HG03460 (cell line): ENCODE measurements at regions not wholly inside any gene's neighbourhood (a gene's known extent, or its start where the extent isn't known, plus 50 kb on each side); places are given as distances from the start of the nearest gene placed in this dataset.
"Not testable (repeated sequence)": the region's sequence is repeated elsewhere in the genome, so short reads cannot be mapped to it uniquely, and the experiment has no call there.

Source experiments
- ATAC-seq: cut with Tn5 transposase; IDR thresholded peaks from one replicate; pipeline ENCODE4 v1.9.1; 2021; ENCODE audit not compliant: unreplicated experiment

DNA sequence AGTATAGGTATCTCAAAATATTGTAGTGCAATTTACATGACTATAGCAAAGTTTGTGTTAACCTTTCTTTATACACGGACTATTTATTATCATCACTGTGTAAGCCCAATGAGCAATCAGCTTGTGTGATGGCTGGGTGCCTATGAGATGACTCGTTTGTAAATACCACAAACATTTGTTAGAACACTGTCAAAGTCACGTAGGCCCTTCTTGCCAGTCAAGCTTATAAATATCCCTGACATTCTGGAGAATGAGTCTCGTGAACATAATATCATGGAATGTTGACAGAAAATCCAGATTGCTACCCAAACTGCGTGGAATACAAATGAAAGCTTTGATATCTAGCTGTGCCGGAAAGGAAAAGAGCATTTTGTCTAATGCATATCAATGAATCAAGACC is 648.3 kb upstream of the MDGA2 start:
- no peak for ATAC-seq

DNA sequence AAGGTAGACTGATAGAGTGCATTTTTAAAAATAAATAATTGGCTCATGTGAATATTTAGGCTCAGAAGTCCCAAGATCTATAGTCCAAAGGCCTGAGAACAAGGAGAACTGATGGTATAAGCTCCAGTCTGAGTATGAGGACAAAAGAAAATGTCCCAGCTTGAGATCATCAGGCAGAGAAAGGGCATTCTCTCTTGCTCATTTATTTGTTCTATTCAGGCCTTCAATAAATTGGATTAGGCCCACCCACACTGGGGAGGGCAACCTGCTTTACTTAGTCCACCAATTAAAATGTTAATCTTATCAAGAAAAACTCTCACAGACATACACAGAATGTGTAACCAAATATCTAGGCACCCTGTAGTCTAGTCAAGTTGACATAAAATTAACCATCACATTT is 644.4 kb upstream of the MDGA2 start:
- ATAC-seq = no peak

DNA sequence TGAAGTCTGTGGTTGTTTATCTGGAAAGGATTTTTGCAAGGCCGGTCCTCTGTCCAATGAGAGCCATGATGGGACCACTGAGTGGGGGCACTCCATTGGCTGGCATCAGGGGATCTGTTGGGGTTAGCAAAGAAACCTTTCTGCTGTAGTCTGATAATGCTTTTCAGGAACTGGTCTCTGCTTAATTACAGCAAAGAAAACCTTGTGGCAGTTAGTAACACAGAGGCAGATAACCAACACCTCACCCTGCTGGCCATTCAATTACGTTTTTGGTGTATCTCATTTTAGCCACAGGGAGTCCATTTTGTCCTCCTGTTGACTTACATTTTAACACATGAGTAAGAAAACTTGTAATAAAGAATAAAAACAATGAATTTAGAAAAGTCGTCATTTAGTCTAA is 629.3 kb upstream of the MDGA2 start:
- ATAC-seq = no peak

GRCh38 chr14:48289701-48290100 is 614.3 kb upstream of the MDGA2 start:
- no peak for ATAC-seq

GRCh38 chr14:48285217-48285616 is 609.8 kb upstream of the MDGA2 start:
- ATAC-seq = not testable (repeated sequence)

- no peak for ATAC-seq
Observed at GRCh38 chr14:48275301-48275700, 599.9 kb upstream of the MDGA2 start.

- ATAC-seq = no peak
Observed at GRCh38 chr14:48274826-48275225, 599.4 kb upstream of the MDGA2 start.

DNA sequence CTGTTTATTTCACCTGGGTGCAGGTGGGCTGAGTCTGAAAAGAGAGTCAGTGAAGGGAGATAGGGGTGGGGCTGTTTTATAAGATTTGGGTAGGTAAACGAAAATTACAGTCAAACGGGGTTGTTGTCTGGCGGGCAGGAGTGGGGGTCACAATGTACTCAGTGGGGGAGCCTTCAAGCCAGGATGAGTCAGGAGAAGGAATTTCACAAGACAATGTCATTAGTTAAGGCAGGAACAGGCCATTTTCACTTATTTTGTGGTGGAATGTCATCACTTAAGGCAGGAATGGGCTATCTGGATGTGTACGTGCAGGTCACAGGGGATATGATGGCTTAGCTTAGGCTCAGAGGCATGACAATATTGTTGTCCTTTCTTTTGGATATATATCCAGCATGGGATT is 592.5 kb upstream of the MDGA2 start:
- not testable (repeated sequence) for ATAC-seq

DNA sequence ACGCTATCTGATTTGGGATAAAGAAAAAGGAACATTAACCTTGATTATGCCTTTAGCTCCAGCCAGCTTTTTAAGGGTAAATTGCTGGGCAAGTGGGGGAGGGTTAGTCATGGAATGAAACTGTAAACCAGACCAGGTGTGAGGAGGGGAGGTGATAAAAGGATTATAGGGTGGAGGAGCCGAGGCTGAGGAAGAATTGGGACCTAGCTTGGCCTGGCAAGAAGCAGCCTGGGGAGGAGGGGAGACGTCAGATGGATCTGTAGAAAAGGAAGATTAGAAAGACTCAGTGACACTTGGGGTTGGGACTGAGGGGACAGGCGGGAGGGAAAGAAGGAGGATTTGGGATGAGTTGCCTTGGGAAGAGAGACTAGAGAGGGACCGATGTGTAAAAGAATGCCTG is 590.8 kb upstream of the MDGA2 start:
- not testable (repeated sequence) for ATAC-seq

DNA sequence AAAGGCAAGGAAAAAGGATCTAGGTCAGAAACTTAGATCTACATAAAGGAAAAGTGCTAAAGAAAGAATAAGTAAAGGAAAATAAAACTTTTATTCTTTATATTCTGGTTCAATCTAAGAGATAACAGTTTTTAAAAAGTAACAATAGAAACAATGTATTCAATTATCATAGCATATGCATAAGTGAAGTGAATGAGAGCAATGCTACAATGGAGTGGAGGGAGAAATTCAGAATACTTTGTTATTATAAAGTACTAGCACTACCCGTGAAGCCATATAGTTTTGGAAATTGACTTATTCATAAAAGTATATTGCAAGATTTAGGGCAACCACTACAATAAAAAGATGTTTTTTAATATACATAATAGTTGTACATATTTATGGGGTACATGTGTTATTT is 586.0 kb upstream of the MDGA2 start:
- no peak for ATAC-seq

DNA sequence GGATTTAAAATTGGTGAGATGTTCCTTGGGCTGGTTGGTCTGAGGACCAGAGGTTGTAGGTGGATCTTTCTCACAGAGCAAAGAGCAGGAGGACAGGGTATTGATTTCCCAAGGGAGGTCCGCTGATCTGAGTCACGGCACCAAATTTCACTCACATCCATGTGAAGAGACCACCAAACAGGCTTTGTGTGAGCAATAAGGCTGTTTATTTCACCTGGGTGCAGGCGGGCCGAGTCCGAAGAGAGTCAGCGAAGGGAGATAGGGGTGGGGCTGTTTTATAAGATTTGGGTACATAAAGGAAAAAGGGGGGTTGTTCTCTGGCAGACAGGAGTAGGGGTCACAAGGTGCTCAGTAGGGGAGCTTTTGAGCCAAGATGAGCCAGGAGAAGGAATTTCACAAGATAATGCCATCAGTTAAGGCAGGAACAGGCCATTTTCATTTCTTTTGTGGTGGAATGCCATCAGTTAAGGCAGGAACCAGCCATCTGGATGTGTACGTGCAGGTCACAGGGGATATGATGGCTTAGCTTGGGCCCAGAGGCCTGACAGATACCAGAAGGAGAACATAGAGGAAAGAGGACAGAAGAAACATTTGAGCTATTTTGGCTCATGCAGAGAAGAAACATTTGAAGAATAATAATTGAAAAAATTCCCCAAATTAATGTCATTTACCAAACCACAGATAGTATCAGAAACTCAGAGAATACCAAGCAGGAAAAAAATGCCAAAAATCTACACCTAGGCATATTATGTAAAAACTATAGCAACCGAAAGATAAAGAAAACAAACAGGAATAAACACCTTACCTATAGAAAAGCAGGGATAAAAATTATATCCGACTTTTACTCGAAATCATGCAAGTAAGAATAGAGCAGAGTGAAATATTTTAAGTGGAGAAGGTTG is 585.2 kb upstream of the MDGA2 start:
- not testable (repeated sequence) for ATAC-seq

- not testable (repeated sequence) for ATAC-seq
Observed at GRCh38 chr14:48259876-48260275, 584.5 kb upstream of the MDGA2 start.

GRCh38 chr14:48259232-48259631 is 583.8 kb upstream of the MDGA2 start:
- ATAC-seq = not testable (repeated sequence)

DNA sequence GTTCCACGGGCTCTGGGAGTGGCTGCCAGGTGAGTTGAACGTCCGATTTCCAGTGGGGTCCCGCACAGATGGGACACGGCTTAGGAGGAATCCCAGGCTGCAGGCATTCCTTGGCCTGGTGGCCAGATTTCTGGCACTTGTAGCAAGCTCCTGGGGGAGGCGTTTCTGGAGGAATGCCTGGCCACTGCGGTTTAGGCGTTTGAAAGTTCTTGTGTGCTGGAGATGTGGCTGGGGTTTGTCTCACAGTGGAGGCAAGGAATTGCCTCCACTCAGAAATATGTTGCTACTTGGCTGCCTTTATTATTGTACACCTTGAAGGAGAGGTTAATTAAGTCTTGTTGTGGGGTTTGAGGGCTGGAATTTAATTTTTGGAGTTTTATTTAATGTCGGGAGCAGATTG is 583.3 kb upstream of the MDGA2 start:
- not testable (repeated sequence) for ATAC-seq

GRCh38 chr14:48253020-48253419 is 577.6 kb upstream of the MDGA2 start:
- ATAC-seq = no peak

- ATAC-seq = no peak
Observed at GRCh38 chr14:48251290-48251689, 575.9 kb upstream of the MDGA2 start.

DNA sequence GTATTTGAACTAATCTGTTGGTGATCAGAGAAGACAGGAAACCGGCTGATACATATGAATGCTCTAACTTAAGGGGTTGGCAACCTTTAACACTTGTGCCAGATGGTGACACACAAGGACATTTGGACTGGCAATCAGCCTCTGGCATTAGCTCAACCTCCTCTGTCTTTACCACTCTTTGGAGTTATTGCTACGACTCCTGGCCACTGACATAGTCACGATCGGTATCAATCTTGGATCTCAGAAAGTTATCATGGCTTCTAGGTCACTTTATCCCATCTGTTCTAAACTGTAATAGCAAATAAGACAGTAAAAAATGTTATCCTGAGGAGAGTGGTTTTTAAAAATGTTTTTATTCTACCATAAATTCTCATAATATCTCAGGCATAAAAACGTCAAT is 575.2 kb upstream of the MDGA2 start:
- no peak for ATAC-seq

GRCh38 chr14:48247977-48248376 is 572.6 kb upstream of the MDGA2 start:
- ATAC-seq = no peak

DNA sequence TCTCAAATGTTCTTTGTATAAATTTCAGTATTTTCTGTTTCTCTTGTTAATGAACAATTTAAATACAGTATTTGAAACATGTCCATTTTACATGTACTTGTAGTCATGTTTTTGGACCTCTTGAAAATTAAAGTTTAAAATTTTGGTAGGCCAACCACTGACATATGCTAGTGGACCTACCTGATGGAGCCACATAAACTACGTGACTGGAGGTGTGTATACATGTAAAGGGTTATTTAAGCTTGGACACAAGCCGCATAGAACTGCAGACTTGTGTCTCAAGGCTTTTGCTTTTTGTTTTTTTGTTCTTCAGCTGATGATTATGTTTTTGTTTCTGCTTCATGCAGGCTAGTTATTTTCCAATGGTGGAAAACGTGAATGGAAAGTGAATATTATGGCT is 568.5 kb upstream of the MDGA2 start:
- no peak for ATAC-seq

DNA sequence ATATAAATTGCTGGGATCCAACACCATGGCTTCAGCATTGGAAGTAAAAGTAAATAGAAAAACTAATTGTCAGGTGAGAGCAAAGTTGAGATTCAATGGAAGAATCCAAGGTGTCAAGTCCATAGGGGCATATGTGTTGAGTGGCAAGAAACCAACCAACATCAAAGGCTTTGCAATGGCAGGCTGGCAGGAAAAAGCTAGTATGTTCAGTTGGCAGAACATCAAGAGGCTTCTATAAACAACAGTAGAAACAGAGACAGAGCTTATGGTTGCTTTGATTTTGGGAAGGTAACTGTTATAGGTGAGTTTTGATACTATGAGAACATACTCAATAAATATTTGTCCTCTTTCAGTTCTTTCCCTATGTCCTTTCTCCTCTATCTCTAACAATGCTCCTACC is 553.7 kb upstream of the MDGA2 start:
- ATAC-seq = no peak

DNA sequence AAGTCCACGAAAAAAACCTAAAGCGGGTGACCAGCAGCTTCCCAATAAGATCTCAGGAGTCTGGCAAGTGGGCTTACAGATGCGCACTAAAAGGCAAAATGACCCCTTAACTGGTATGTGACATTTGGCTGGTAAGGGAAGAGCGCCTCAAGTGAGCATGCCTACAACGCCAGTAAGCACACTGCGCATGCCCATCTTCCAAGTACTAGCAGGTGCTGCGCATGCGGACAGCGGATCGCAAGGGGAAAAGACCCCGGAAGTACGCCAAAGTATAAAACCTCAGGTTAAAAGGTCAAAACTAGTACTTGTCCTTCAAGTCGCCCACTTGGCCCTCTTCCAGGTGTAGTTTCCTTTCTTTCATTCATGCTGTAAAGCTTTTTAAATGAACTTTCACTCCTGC is 518.5 kb upstream of the MDGA2 start:
- ATAC-seq = no peak

- ATAC-seq = not testable (repeated sequence)
Observed at GRCh38 chr14:48149624-48150023, 474.2 kb upstream of the MDGA2 start.

DNA sequence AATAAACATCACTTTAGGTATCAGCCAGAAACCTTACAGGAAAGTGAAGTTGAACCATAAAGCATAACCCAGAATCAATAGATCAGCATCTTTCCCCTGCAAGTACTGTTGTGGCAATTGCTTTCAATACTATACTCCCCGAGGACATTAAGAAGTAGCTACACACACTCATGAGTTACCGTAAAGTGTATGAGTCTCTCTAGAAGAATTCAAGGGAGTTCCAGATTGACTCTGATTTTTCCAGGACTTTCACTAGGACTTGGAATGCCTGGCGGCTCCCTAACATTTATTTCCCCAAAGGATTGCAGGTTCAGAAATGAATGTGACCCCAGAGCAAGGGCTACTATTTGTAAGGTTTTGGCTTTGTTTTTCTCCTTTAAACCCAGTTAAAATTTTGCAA is 465.4 kb upstream of the MDGA2 start:
- no peak for ATAC-seq
